Gastrocnemius medialis (tissue), 4 donors: ENCODE measurements at regions not wholly inside any gene's neighbourhood (a gene's known extent, or its start where the extent isn't known, plus 50 kb on each side); places are given as distances from the start of the nearest gene placed in this dataset.

Experiments
- POLR2A ChIP-seq, 2 donors: fragments of 450-650 bp; IDR thresholded peaks; one replicate each; pipeline ENCODE4 v1.6.1; 2017; ENCODE audit warnings: antibody characterized with exemption in 2 of 2, mild to moderate bottlenecking in 2 of 2, moderate library complexity in 2 of 2
- TF ChIP-seq, protein P1 (sequence below), 5 experiments: fragments of 450-650 bp in 3 of 5; fragments of 200-600 bp in 2 of 5; sonication (generic) in 2 of 5; IDR thresholded peaks in 4 of 5; conservative IDR thresholded peaks in 1 of 5; 1 replicate in 4 of 5; 2 replicates in 1 of 5; pipeline ENCODE4 v1.5.1; 2016 to 2019; ENCODE audit warnings: antibody characterized with exemption in 5 of 5, mild to moderate bottlenecking in 3 of 5, moderate library complexity in 3 of 5

DNA sequence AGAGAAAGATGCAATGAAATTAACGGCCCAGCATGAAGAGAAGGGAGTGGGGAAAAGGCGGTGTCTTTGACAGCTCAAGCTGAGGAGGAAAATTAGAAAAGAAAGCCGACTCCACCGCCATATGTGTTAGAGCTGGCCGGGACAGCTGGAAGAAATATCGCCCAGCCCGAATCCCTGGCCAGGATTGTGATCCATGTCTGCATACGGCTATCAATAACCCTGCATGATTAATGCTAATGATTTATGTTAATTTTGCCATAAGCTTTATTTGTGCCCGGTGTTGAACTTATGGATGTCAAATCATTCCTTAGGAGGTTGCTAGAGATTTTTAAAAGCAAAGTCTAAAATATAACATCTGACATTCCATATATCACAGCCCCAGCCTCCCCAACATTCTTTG lies 263.4 kb upstream of the ZNF507 start:
- TF ChIP-seq, protein P1, sequence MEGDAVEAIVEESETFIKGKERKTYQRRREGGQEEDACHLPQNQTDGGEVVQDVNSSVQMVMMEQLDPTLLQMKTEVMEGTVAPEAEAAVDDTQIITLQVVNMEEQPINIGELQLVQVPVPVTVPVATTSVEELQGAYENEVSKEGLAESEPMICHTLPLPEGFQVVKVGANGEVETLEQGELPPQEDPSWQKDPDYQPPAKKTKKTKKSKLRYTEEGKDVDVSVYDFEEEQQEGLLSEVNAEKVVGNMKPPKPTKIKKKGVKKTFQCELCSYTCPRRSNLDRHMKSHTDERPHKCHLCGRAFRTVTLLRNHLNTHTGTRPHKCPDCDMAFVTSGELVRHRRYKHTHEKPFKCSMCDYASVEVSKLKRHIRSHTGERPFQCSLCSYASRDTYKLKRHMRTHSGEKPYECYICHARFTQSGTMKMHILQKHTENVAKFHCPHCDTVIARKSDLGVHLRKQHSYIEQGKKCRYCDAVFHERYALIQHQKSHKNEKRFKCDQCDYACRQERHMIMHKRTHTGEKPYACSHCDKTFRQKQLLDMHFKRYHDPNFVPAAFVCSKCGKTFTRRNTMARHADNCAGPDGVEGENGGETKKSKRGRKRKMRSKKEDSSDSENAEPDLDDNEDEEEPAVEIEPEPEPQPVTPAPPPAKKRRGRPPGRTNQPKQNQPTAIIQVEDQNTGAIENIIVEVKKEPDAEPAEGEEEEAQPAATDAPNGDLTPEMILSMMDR (IDR thresholded peaks at IDR 0.05 in 4 of 5, conservative IDR thresholded peaks at IDR 0.05 in 1 of 5) = no peak
- no peak for TF ChIP-seq POLR2A (IDR thresholded peaks at IDR 0.05)
